ENCODE measurements at regions not wholly inside any gene's neighbourhood (a gene's known extent, or its start where the extent isn't known, plus 50 kb on each side); places are given as distances from the start of the nearest gene placed in this dataset.

GRCh38 chr13:40384976-40385857 is 281.2 kb downstream of the FOXO1 start:
- 91 to 94% methylated on average over 6 of the region's 6 CpGs for WGBS, 2 donors
- intact Hi-C loops (cut with DNase I): no loop called here
- FAIRE-seq: no peak

GRCh38 chr13:40385858-40386180 is 280.6 kb downstream of the FOXO1 start:
- FAIRE-seq (no peak), ATAC-seq (no peak), DNase-seq (no peak)
- Histone ChIP-seq H3K4me1 (no peaks in the 10 kb centered on the region), H3K9me3 (no peaks in the 10 kb centered on the region), H3K27ac (no peak overlapping the region), H3K4me3 (no peak overlapping the region), H3K27me3 (no peaks in the 10 kb centered on the region), H3K36me3 (no peaks in the 10 kb centered on the region)
- no peak for TF ChIP-seq CTCF (IDR thresholded peaks at IDR 0.05)
- WGBS, 2 donors: 83 to 93% methylated on average over 4 of the region's 4 CpGs
- intact Hi-C loops (cut with DNase I): no loop called here

More at GRCh38 chr13:40384976-40385857, 281.2 kb downstream of the FOXO1 start:
- Histone ChIP-seq H3K27ac (no peak overlapping the region), H3K4me3 (no peak overlapping the region), H3K9me3 (no peaks in the 10 kb centered on the region), H3K27me3 (no peaks in the 10 kb centered on the region), H3K36me3 (no peaks in the 10 kb centered on the region), H3K4me1 (no peaks in the 10 kb centered on the region)
- DNase-seq (no peak), ATAC-seq (no peak)
- no peak for TF ChIP-seq CTCF (IDR thresholded peaks at IDR 0.05)

- H3K4me3 ChIP-seq: no peak overlapping the region
- H3K4me1 ChIP-seq: no peaks in the 10 kb centered on the region
- no peak for DNase-seq
- no peaks in the 10 kb centered on the region for H3K27me3 ChIP-seq
- WGBS, 2 donors: 71 to 79% methylated on average over 4 of the region's 4 CpGs
- intact Hi-C loops (cut with DNase I): no loop called here
- H3K36me3 ChIP-seq: no peaks in the 10 kb centered on the region
- no peak for ATAC-seq
- no peaks in the 10 kb centered on the region for H3K9me3 ChIP-seq
- TF ChIP-seq CTCF (IDR thresholded peaks at IDR 0.05): no peak
- no peak overlapping the region for H3K27ac ChIP-seq
- no peak for FAIRE-seq
These were observed 279.9 kb downstream of the FOXO1 start for GRCh38 chr13:40386586-40386985.

GRCh38 chr13:40387775-40388174 is 278.7 kb downstream of the FOXO1 start:
- TF ChIP-seq CTCF (IDR thresholded peaks at IDR 0.05): no peak
- Histone ChIP-seq H3K36me3 (no peaks in the 10 kb centered on the region), H3K4me3 (no peak overlapping the region), H3K9me3 (no peaks in the 10 kb centered on the region), H3K27me3 (no peaks in the 10 kb centered on the region), H3K27ac (no peak overlapping the region), H3K4me1 (no peaks in the 10 kb centered on the region)
- intact Hi-C loops (cut with DNase I): no loop called here
- WGBS, 2 donors: 88 to 89% methylated on average over 6 of the region's 6 CpGs
- FAIRE-seq (no peak), ATAC-seq (no peak), DNase-seq (no peak)

- no peaks in the 10 kb centered on the region for H3K4me1 ChIP-seq
- intact Hi-C loops (cut with DNase I): no loop called here
- WGBS, 2 donors: 85% methylated on average over 11 of the region's 11 CpGs
- DNase-seq (no peak), ATAC-seq (peak in 3 of 4 donors; percentile 38 to 75 (median 50)), FAIRE-seq (no peak)
- no peaks in the 10 kb centered on the region for H3K9me3 ChIP-seq
- H3K27ac ChIP-seq: no peak overlapping the region
- no peaks in the 10 kb centered on the region for H3K36me3 ChIP-seq
- no peak for TF ChIP-seq CTCF (IDR thresholded peaks at IDR 0.05)
- H3K27me3 ChIP-seq: no peaks in the 10 kb centered on the region
- H3K4me3 ChIP-seq: no peak overlapping the region
These were observed 277.8 kb downstream of the FOXO1 start for GRCh38 chr13:40388617-40389016.

Data from pancreas (tissue), 10 donors.